Thyroid gland (tissue), 4 donors: ENCODE measurements at regions not wholly inside any gene's neighbourhood (a gene's known extent, or its start where the extent isn't known, plus 50 kb on each side); places are given as distances from the start of the nearest gene placed in this dataset.

Experiments used
- POLR2A ChIP-seq, 2 donors: fragments of 450-650 bp; IDR thresholded peaks; one replicate each; pipeline ENCODE4 v1.6.1; 2017; ENCODE audit warnings: antibody characterized with exemption in 2 of 2, mild to moderate bottlenecking in 2 of 2, moderate library complexity in 1 of 2
- TF ChIP-seq, protein P1 (sequence below), 6 experiments: fragments of 200-600 bp in 3 of 6; fragments of 450-650 bp in 3 of 6; sonication (generic) in 3 of 6; IDR thresholded peaks; one replicate each; pipeline ENCODE4 v1.5.1; 2016 to 2019; ENCODE audit warnings: antibody characterized with exemption in 6 of 6, mild to moderate bottlenecking in 2 of 6, inconsistent platforms in 1 of 6, moderate library complexity in 1 of 6

DNA sequence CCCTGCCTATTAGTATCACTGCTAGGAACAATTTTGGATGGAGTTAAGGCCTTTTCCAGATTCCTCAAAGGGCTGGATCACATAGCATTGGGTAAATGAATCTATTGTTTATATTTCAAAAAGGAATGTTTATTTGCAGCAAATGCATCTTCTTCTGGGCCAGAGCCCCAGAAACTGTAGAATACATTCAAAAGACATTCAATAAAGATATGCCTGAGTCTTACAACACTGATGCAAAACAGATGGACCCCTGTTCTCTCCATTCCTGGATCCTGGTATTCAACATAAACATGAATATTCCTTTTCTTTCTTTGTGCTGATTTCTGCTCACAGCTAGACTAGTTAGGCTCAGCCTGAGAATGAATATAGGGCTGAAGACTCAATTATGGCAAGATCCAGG, 227.2 kb upstream of the KLHL29 start:
- no peak for TF ChIP-seq POLR2A (IDR thresholded peaks at IDR 0.05)
- TF ChIP-seq, protein P1, sequence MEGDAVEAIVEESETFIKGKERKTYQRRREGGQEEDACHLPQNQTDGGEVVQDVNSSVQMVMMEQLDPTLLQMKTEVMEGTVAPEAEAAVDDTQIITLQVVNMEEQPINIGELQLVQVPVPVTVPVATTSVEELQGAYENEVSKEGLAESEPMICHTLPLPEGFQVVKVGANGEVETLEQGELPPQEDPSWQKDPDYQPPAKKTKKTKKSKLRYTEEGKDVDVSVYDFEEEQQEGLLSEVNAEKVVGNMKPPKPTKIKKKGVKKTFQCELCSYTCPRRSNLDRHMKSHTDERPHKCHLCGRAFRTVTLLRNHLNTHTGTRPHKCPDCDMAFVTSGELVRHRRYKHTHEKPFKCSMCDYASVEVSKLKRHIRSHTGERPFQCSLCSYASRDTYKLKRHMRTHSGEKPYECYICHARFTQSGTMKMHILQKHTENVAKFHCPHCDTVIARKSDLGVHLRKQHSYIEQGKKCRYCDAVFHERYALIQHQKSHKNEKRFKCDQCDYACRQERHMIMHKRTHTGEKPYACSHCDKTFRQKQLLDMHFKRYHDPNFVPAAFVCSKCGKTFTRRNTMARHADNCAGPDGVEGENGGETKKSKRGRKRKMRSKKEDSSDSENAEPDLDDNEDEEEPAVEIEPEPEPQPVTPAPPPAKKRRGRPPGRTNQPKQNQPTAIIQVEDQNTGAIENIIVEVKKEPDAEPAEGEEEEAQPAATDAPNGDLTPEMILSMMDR (IDR thresholded peaks at IDR 0.05): no peak
